DMS53 treated with DMSO at 0.1 percent for 48 hours (cell line): ENCODE measurements at regions not wholly inside any gene's neighbourhood (a gene's known extent, or its start where the extent isn't known, plus 50 kb on each side); places are given as distances from the start of the nearest gene placed in this dataset.

Experiments
- DNase-seq: peaks from one replicate; lab custom pipeline; 2025; ENCODE audit not compliant: unreplicated experiment; lab: John Stamatoyannopoulos, UW

- DNase-seq = no peak
Observed at GRCh38 chr21:24935991-24936390, 671.3 kb downstream of the MRPL39 start.

- DNase-seq = no peak
Observed at GRCh38 chr21:24910591-24910990, 696.7 kb downstream of the MRPL39 start.

DNA sequence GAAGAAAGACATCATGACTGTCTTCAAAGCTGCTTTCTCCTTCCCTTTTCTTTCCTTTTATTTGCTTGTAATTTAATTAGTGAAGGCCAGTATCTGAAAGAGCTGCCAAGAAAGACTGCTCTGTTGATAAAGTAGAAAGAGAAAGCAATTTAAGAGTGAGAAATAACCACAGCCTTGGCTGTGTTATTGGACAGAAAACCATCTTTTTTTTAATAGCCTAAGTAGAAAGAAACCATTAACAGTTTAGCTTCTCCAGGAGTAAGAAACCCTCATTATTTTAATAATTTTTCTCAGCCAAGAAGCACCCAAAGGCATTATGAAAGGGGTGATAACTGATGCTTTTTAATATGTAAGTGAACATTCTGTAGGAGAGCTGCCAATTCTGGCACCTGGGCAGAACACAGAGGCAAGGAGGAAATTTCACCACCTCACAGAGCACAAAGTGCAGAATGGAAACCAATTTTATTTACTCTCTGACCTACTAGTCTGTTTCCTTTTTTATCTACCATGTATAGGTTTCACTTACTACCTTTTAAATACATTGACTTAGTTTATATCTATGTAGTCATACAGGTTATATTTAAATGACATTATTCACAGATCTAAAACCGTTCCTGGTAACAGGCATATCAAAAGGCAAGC lies 703.2 kb downstream of the MRPL39 start:
- DNase-seq = no peak

DNA sequence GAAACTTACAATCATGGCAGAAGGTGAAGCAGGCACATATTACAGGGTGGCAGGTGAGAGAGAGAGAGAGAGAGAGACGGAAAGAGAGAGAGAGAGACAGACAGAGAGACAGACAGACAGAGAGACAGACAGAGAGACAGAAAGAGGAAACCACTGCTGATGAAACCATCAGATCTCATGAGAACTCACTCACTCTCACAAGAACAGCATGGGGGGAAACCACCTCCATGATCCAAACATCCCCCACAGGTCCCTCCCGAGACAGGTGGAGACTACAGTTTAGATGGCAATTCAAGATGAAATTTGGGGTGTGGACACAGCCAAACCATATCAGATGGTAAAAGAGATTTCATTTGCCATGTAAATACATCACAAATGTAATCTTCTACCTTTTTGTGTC lies 708.1 kb downstream of the MRPL39 start:
- DNase-seq = no peak

GRCh38 chr21:24897883-24898282 lies 709.4 kb downstream of the MRPL39 start:
- no peak for DNase-seq

GRCh38 chr21:24896735-24897124 lies 710.6 kb downstream of the MRPL39 start:
- no peak for DNase-seq

DNA sequence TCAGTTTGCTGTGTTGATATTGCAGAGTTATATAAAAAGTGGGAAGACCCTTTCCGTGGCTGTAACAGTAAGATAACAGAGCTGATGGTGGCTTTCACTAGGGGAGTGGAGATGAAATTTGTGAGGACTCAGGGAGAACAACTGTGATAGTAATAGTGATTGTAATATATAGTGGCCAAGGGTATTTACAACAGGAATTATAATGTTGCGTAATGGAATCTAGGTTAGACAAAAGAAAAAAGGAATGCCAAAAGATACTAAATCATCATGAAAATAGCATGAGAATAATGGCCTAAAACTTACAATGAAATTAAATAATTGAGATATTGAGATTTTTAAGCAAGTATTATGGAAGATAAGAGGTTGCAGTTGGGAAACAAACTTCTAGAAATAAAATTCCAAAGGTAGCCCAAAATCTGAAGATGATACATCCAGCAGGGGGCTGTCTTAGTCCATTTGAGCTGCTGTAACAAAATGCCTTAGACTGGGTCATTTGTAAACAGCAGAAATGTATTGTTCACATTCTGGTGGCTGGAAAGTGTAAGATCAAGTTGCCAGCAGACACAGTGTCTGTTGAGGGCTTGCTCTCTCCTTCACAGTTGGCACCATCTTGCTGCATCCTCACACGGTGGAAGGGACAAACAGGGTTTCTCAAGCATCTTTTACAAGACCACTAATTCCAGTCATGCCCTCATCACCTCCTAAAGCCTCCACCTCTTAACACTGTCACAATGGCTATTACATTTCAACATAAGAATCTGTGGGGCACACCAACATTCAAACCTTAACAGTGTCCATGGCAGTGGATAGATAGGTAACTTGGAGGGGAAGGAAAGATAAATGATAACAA lies 711.2 kb downstream of the MRPL39 start:
- no peak for DNase-seq

DNA sequence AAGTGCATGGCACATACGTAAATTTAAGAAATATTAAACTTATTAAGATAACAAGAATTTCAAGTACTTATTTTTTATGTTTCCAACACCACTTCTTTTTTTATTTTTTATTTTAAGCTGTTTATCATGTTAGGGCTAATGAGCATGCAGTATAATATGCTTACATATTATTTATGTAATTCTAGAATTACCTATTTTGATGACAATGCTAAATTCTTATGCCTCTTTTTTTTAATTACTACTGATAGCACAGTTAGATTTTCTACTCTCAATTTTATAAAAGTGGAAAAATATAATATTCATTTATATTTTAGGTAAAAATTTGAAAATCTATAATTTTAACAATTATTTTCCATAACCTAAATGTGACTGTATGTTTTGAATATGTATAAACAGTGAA lies 713.0 kb downstream of the MRPL39 start:
- no peak for DNase-seq

- DNase-seq = no peak
Observed at GRCh38 chr21:24890021-24890420, 717.3 kb downstream of the MRPL39 start.

DNA sequence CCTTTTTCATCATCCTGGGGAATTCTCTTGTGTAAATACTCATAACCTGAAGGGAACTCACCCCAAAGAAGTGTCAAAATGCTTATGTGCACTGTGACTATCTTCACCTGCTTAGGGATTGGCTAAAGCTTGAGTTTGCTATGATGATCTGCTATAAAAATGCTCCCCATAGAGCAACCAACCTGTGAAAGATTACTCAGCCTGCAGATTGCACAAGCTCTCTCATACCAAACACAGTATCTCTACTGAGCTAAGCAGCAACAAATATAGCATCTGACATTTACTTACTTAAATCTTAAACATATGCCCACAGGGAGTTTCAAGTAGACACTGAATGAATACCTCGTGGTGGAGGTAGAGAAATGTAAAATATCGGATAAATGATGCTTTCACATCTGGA lies 725.8 kb downstream of the MRPL39 start:
- no peak for DNase-seq

DNA sequence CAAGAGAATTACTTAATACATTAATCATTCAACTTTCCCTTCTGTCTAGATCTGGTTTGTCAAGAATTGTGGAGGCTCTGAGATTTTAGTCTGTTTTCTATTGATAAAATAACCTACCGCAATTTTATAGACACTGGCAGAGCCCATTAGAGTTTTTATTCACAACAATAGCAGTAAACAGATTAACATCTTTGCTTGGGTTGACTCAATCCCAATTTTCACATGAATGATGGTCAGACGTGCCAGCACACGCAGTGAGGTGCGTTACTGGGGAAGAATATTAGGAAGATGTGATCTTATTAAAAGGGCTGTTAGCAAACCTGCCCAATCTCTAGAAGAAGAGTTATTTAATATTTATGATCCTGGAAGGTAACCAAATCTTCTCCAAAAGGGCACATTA lies 736.6 kb downstream of the MRPL39 start:
- no peak for DNase-seq

GRCh38 chr21:24869862-24870261 lies 737.4 kb downstream of the MRPL39 start:
- DNase-seq = no peak

GRCh38 chr21:24868117-24868516 lies 739.2 kb downstream of the MRPL39 start:
- no peak for DNase-seq

DNA sequence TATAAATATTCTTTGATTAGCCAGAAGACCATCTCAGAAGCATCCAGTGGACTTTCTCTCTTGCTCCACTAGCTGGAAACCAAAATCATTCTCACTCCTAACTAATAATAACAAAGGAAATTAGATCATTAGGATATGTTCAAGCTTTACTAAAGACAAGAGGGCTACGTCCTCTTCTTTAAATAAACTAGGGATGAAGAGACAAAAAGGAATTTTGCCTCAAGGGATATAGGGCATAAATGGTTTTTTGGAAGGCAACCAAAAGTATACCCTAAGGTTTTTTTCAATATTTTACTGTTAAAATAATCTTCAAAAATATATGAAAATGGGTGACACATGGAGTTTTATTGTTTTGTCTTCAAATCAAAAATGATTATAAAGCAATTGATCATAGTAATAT lies 745.8 kb downstream of the MRPL39 start:
- no peak for DNase-seq

- no peak for DNase-seq
Observed at GRCh38 chr21:24856326-24856725, 751.0 kb downstream of the MRPL39 start.

DNA sequence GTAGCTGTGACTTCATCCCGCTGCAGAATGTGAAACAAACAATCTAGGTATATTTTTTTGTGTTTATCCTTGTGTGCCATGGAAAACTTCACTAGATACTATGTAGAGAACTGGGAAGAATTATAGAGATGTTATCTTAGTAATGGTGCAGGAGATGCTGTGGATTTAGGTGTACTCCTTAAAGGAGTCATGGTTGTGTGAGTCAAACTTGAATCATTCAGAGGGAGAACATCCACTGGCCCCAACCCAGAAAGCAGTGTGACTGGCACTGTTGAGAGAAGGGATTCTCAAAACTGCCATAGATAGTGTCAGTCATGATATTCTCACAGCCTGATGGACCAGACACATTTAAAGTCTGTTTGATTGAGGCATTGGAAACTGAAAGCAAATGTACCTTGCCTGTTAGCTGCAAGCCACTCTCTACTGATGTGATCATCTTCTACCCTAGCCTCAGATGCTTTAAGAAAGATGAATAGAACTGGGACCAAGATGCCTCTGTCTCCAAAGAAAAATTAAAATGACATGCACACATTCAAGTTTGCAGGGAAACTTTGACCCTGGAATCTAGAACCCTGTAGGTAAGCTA lies 754.6 kb downstream of the MRPL39 start:
- no peak for DNase-seq

- no peak for DNase-seq
Observed at GRCh38 chr21:24850121-24850520, 757.2 kb downstream of the MRPL39 start.

DNA sequence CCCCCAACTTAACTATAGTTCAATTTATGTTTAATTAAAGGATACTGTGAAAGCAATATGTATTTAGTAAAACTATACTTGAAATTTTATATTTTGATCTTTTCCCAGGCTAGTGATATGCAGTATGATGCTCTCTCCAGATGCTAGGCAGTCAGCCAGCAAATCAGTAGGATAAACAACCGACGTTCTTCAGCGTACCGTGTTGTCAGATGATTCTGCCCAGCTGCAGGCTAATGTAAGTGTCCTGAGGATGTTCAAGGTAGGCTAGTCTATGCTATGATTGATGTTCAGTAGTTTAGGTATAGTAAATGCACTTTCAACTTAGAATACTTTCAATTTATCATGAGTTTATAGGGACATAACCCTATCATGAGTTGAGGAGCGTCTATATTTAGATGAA lies 762.6 kb downstream of the MRPL39 start:
- DNase-seq = no peak

DNA sequence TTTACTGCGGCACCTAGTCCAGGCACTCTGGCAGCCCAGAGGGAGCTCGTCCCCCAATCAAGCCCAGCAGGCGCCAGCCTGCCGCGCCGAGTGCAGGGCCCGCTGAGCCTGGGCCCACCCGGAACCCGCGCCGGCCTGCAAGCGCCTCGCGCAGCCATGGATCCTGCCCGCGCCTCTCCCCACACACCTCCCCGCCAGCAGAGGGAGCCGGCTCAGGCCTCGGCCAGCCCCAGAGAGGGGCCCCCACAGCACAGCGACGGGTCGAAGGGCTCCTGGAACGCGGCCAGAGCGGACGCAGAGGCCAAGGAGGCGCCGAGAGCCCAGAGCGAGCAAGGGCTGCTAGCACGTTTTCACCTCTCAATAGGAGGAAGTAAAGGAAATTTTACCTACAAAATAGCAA lies 767.0 kb downstream of the MRPL39 start:
- no peak for DNase-seq

DNA sequence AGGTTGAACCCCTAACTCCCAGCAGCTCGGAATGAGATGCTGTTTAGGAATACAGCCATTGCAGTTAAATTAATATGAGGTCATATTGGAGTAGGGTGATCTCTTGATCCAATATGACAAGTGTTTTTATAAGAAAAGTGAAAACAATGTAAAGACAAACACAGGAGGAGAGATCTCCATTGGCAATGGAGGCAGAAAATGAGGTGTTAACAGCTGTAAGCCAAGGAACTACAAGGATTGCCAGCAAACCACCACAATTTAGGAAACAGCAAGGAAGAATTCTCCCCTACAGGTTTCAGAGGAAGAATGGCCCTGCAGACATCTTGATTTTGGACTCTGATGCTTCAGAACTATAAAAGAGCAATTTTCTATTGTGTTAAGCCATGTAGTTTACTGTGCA lies 774.3 kb downstream of the MRPL39 start:
- DNase-seq = no peak

DNA sequence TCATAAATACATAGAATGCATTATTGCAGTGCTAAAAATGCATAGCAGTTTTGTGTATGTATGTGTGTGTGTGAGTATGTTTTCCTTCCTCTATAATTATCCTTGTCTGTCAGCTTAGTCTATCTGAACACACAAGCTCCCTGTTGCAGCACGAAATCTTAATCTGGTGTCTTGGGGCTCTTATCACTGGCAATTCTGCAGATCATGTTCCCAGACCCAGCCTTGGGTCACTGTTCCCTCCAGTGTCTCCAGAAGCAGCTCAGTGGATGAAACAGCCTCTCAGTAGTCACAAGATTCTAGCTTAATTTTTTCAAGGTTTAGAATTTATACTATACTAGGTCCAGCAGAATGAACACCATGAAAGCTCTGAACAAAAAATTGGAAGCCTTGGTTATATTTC lies 777.9 kb downstream of the MRPL39 start:
- no peak for DNase-seq

- no peak for DNase-seq
Observed at GRCh38 chr21:24826822-24827221, 780.5 kb downstream of the MRPL39 start.
